ENCODE measurements at regions not wholly inside any gene's neighbourhood (a gene's known extent, or its start where the extent isn't known, plus 50 kb on each side); places are given as distances from the start of the nearest gene placed in this dataset.
"Not testable (repeated sequence)": the region's sequence is repeated elsewhere in the genome, so short reads cannot be mapped to it uniquely, and the experiment has no call there.

GRCh38 chr5:53411388-53411787 lies 69.0 kb upstream of the FST start:
- no peak overlapping the region for H3K4me3 Mint-ChIP-seq
- DNase-seq: no peak
- no peaks in the 10 kb centered on the region for H3K36me3 Mint-ChIP-seq (ENCODE audit: low read depth)
- H3K27me3 Mint-ChIP-seq: peaks cover 2% of the 10 kb centered on the region
- POLR2A ChIA-PET: no interaction called here
- peaks cover 3% of the 10 kb centered on the region for H3K9me3 Mint-ChIP-seq
- no peak for TF ChIP-seq CTCF (IDR thresholded peaks at IDR 0.05)
- intact Hi-C loops (cut with micrococcal nuclease): no loop called here
- CTCF ChIA-PET: no interaction called here
- no peak overlapping the region for H3K27ac Mint-ChIP-seq
- no peak for ATAC-seq
- H3K4me1 Mint-ChIP-seq (ENCODE audit: low read depth): peaks cover 10% of the 10 kb centered on the region

- H3K36me3 Mint-ChIP-seq (ENCODE audit: low read depth); H3K9me3 Mint-ChIP-seq; H3K27me3 Mint-ChIP-seq; H3K27ac Mint-ChIP-seq; intact Hi-C loops (cut with micrococcal nuclease); DNase-seq; ATAC-seq; H3K4me1 Mint-ChIP-seq (ENCODE audit: low read depth); CTCF ChIA-PET; H3K4me3 Mint-ChIP-seq: not testable (repeated sequence)
- POLR2A ChIA-PET: interaction anchor here (0.7 kb wide), 1 partner anchor 1699 kb away, joined by 3 read pairs; no protein-coding TSS in a partner anchor
Observed at GRCh38 chr5:53412499-53412898, 67.9 kb upstream of the FST start.

- TF ChIP-seq CTCF (IDR thresholded peaks at IDR 0.05): no peak
- no peak for ATAC-seq
- Mint-ChIP-seq H3K27ac (no peak overlapping the region), H3K4me1 (ENCODE audit: low read depth) (peaks cover 9% of the 10 kb centered on the region), H3K36me3 (ENCODE audit: low read depth) (no peaks in the 10 kb centered on the region), H3K9me3 (no peaks in the 10 kb centered on the region), H3K4me3 (no peak overlapping the region), H3K27me3 (peaks cover 2% of the 10 kb centered on the region)
- ChIA-PET POLR2A (no interaction called here), CTCF (no interaction called here)
- intact Hi-C loops (cut with micrococcal nuclease): no loop called here
- no peak for DNase-seq
Observed at GRCh38 chr5:53416144-53416738, 64.2 kb upstream of the FST start.

- Mint-ChIP-seq H3K27ac (no peak overlapping the region), H3K27me3 (peaks cover 7% of the 10 kb centered on the region), H3K36me3 (ENCODE audit: low read depth) (no peaks in the 10 kb centered on the region), H3K4me1 (ENCODE audit: low read depth) (peaks cover 4% of the 10 kb centered on the region), H3K9me3 (no peaks in the 10 kb centered on the region), H3K4me3 (no peak overlapping the region)
- ChIA-PET POLR2A (no interaction called here), CTCF (no interaction called here)
- intact Hi-C loops (cut with micrococcal nuclease): no loop called here
- TF ChIP-seq CTCF (IDR thresholded peaks at IDR 0.05): no peak
- ATAC-seq (no peak), DNase-seq (no peak)
Observed at GRCh38 chr5:53418409-53418808, 62.0 kb upstream of the FST start.

GRCh38 chr5:53418826-53419658 lies 61.4 kb upstream of the FST start:
- DNase-seq (no peak), ATAC-seq (no peak)
- Mint-ChIP-seq H3K27me3 (peaks cover 10% of the 10 kb centered on the region), H3K9me3 (no peaks in the 10 kb centered on the region), H3K4me1 (ENCODE audit: low read depth) (peaks cover 4% of the 10 kb centered on the region), H3K27ac (no peak overlapping the region), H3K4me3 (no peak overlapping the region), H3K36me3 (ENCODE audit: low read depth) (no peaks in the 10 kb centered on the region)
- no peak for TF ChIP-seq CTCF (IDR thresholded peaks at IDR 0.05)
- CTCF ChIA-PET: no interaction called here
- intact Hi-C loops (cut with micrococcal nuclease): no loop called here
- POLR2A ChIA-PET: no interaction called here

Data from activated CD8-positive, alpha-beta T cell treated with anti-CD3 and anti-CD28 coated beads for 36 hours (primary cell).